MM.1S (cell line): ENCODE measurements at regions not wholly inside any gene's neighbourhood (a gene's known extent, or its start where the extent isn't known, plus 50 kb on each side); places are given as distances from the start of the nearest gene placed in this dataset.

ENCODE experiments used
- DNase-seq: peaks from one replicate; pipeline ENCODE4 v3.0.0-alpha.2; 2015
- H2AFZ ChIP-seq: fragments of 300-600 bp; sonication (generic); 2 replicates; pipeline ENCODE4 v1.6.0; 2016; ENCODE audit warnings: antibody characterized with exemption, low read length
- H3F3A ChIP-seq: fragments of 300-600 bp; sonication (generic); 2 replicates; pipeline ENCODE4 v1.6.1; 2016; ENCODE audit warnings: mild to moderate bottlenecking, antibody characterized with exemption, low read length, moderate library complexity, mixed read lengths; ENCODE audit not compliant: insufficient read depth
- H3K27ac ChIP-seq: fragments of 300-600 bp; sonication (generic); 2 replicates; pipeline ENCODE4 v1.5.1; 2016; ENCODE audit warnings: mild to moderate bottlenecking, low read length
- H3K27me3 ChIP-seq: fragments of 300-600 bp; sonication (generic); replicated peaks from 2 replicates; pipeline ENCODE4 v1.6.0; 2016; ENCODE audit warnings: low read length; ENCODE audit not compliant: insufficient read depth
- H3K36me3 ChIP-seq: fragments of 300-600 bp; sonication (generic); replicated peaks from 2 replicates; pipeline ENCODE4 v1.6.1; 2016; ENCODE audit warnings: mild to moderate bottlenecking, low read length, mixed read lengths; ENCODE audit not compliant: insufficient read depth
- H3K4me1 ChIP-seq: fragments of 300-600 bp; sonication (generic); 2 replicates; pipeline ENCODE4 v1.6.1; 2016; ENCODE audit warnings: low read length, mixed read lengths
- H3K4me2 ChIP-seq: fragments of 300-600 bp; sonication (generic); 2 replicates; pipeline ENCODE4 v1.6.0; 2016; ENCODE audit warnings: low read depth, low read length
- H3K4me3 ChIP-seq: fragments of 300-600 bp; sonication (generic); 2 replicates; pipeline ENCODE4 v1.5.1; 2016; ENCODE audit warnings: low read length, mixed read lengths
- H3K79me2 ChIP-seq: fragments of 300-600 bp; sonication (generic); 2 replicates; pipeline ENCODE4 v1.6.1; 2016; ENCODE audit warnings: mixed run types, low read length, mixed read lengths
- H3K9ac ChIP-seq: fragments of 300-600 bp; sonication (generic); 2 replicates; pipeline ENCODE4 v1.6.1; 2016; ENCODE audit warnings: low read length, mixed read lengths
- H3K9me2 ChIP-seq: fragments of 300-600 bp; sonication (generic); replicated peaks from 2 replicates; pipeline ENCODE4 v1.6.1; 2016; ENCODE audit warnings: mild to moderate bottlenecking, low read length, mixed read lengths; ENCODE audit not compliant: insufficient read depth
- H3K9me3 ChIP-seq: fragments of 300-600 bp; sonication (generic); replicated peaks from 2 replicates; pipeline ENCODE4 v1.6.1; 2016; ENCODE audit warnings: mild to moderate bottlenecking, low read length, mixed read lengths; ENCODE audit not compliant: insufficient read depth
- H4K20me1 ChIP-seq: fragments of 300-600 bp; sonication (generic); 2 replicates; pipeline ENCODE4 v1.6.1; 2016; ENCODE audit warnings: mild to moderate bottlenecking, low read length, moderate library complexity, mixed read lengths; ENCODE audit not compliant: insufficient read depth
- CTCF ChIP-seq: fragments of 300-600 bp; sonication (generic); IDR thresholded peaks from 2 replicates; pipeline ENCODE4 v1.5.1; 2016; ENCODE audit warnings: antibody characterized with exemption, low read length, mixed read lengths
- EZH2 ChIP-seq: fragments of 300-600 bp; sonication (generic); optimal IDR thresholded peaks from 2 replicates; pipeline ENCODE3; 2017; ENCODE audit warnings: low read depth, mild to moderate bottlenecking, antibody characterized with exemption, low read length, mixed read lengths
- EZH2phosphoT487 ChIP-seq: fragments of 300-600 bp; sonication (generic); IDR thresholded peaks from 2 replicates; pipeline ENCODE4 v1.6.1; 2018; ENCODE audit warnings: antibody characterized with exemption, low read length

DNA sequence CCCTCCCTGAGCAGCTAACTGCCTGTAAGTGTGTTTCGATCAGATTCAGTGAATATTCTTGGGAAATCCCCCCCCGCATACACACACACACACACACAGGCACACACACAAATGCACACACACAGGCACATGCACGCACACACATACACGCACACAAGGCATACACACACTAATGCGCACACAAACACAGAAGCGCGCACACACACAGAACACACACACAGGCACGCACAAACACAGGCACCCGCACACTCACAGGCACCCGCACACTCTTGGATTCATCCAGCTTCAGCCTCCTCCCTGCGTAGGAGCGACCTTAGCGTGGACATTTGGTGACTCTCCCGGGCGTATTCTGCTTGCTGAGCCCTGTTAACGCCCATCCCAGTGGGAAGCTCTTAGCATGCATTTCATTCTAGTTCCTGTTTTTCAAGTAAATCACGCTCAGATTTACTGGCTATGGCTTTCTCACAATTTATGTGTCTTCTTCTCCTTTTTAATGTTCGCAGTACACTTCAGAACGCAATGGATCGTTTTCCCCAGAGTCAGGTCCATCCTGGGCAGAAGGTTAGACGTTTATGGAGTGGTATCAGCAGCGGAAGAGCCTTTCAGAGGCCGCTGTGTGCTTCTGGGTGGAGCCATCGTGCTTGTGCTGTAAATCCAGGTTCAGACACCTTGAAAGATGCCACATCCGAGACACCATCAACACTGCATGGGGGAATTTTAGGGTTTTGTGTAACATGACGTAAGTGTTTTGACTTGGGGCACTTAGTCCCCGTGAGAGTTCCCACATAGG is 656.6 kb downstream of the GALR1 start:
- no peaks in the 10 kb centered on the region for H3K36me3 ChIP-seq
- no peak for TF ChIP-seq EZH2
- TF ChIP-seq CTCF = no peak
- TF ChIP-seq EZH2phosphoT487 = no peak
- no peak for DNase-seq
- H3K4me3 ChIP-seq = no peak overlapping the region
- H4K20me1 ChIP-seq = no peaks in the 10 kb centered on the region
- H3K9ac ChIP-seq = no peak overlapping the region
- no peaks in the 10 kb centered on the region for H3F3A ChIP-seq
- no peak overlapping the region for H3K27ac ChIP-seq
- H3K9me3 ChIP-seq = no peaks in the 10 kb centered on the region
- H2AFZ ChIP-seq = no peak overlapping the region
- no peaks in the 10 kb centered on the region for H3K4me1 ChIP-seq
- no peaks in the 10 kb centered on the region for H3K27me3 ChIP-seq
- no peaks in the 10 kb centered on the region for H3K9me2 ChIP-seq
- no peak overlapping the region for H3K4me2 ChIP-seq
- H3K79me2 ChIP-seq = no peaks in the 10 kb centered on the region

DNA sequence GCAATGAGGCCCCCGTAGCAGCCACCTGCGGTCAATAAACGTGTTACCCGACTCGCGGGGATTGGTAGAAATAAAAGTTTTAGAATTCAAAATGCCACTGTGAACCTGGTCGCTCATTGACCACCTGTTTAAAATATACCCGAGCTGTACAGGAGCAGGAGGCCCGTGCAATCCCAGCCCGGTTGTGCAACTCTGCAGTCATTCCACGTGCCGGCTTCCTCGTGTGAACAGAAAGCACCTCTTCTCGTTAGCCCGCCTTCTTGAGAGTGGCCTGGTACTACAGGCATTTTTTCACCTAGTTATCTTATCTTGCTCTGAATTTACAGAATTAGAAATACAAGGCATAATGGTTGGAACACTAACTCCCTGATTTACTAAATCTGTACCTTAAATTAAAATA is 660.7 kb downstream of the GALR1 start:
- no peaks in the 10 kb centered on the region for H3K27me3 ChIP-seq

GRCh38 chr18:77911971-77912605 is 662.4 kb downstream of the GALR1 start:
- TF ChIP-seq EZH2 (no peak), CTCF (no peak), EZH2phosphoT487 (no peak)
- Histone ChIP-seq H3K4me1 (no peaks in the 10 kb centered on the region), H2AFZ (no peak overlapping the region)

More for the DNA sequence above, 660.7 kb downstream of the GALR1 start:
- Histone ChIP-seq H3K9me2 (no peaks in the 10 kb centered on the region), H3F3A (no peaks in the 10 kb centered on the region), H3K79me2 (no peaks in the 10 kb centered on the region), H3K9me3 (no peaks in the 10 kb centered on the region; the same call in 1 of the 2 replicates), H4K20me1 (no peaks in the 10 kb centered on the region), H2AFZ (no peak overlapping the region), H3K36me3 (no peaks in the 10 kb centered on the region), H3K4me2 (no peak overlapping the region), H3K9ac (no peak overlapping the region), H3K4me1 (no peaks in the 10 kb centered on the region), H3K4me3 (no peak overlapping the region), H3K27ac (no peak overlapping the region)
- no peak for DNase-seq
- no peak for TF ChIP-seq EZH2
- no peak for TF ChIP-seq CTCF
- no peak for TF ChIP-seq EZH2phosphoT487

More at GRCh38 chr18:77911971-77912605, 662.4 kb downstream of the GALR1 start:
- no peaks in the 10 kb centered on the region for H4K20me1 ChIP-seq
- no peak for DNase-seq
- no peaks in the 10 kb centered on the region for H3K27me3 ChIP-seq
- H3K27ac ChIP-seq = no peak overlapping the region
- H3K9me2 ChIP-seq = no peaks in the 10 kb centered on the region
- H3K36me3 ChIP-seq = no peaks in the 10 kb centered on the region
- H3K4me2 ChIP-seq = no peak overlapping the region
- H3K9ac ChIP-seq = no peak overlapping the region
- H3K9me3 ChIP-seq = no peaks in the 10 kb centered on the region; the same call in 1 of the 2 replicates
- H3K79me2 ChIP-seq = no peaks in the 10 kb centered on the region
- H3K4me3 ChIP-seq = no peak overlapping the region
- no peaks in the 10 kb centered on the region for H3F3A ChIP-seq
